Bronchial epithelial cell (primary cell): ENCODE measurements at regions not wholly inside any gene's neighbourhood (a gene's known extent, or its start where the extent isn't known, plus 50 kb on each side); places are given as distances from the start of the nearest gene placed in this dataset.

Experiments
- DNase-seq: peaks from one replicate; pipeline ENCODE4 v3.0.0-alpha.2; 2010; ENCODE audit warnings: low read depth
- FAIRE-seq: peaks from 2 replicates; lab custom pipeline; 2011; peaks lifted over from hg19 to GRCh38; lab: Jason Lieb, UNC
- H3K27me3 ChIP-seq: 2 replicates; pipeline ENCODE4 v1.5.1; 2011; ENCODE audit warnings: low read length; ENCODE audit not compliant: control insufficient read depth, insufficient read depth
- H3K36me3 ChIP-seq: 2 replicates; pipeline ENCODE4 v1.5.1; 2011; ENCODE audit warnings: low read length; ENCODE audit not compliant: control insufficient read depth, insufficient read depth
- H3K4me3 ChIP-seq: 2 replicates; pipeline ENCODE4 v1.5.1; 2011; ENCODE audit warnings: mild to moderate bottlenecking, low read depth, low read length, control low read depth
- CTCF ChIP-seq: IDR thresholded peaks from 2 replicates; pipeline ENCODE4 v1.5.1; 2011; ENCODE audit warnings: mild to moderate bottlenecking, moderate library complexity, low read length, control low read depth, inconsistent platforms; ENCODE audit not compliant: insufficient read depth, severe bottlenecking

- Histone ChIP-seq H3K36me3 (no peaks in the 10 kb centered on the region), H3K4me3 (no peak overlapping the region), H3K27me3 (no peaks in the 10 kb centered on the region)
- TF ChIP-seq CTCF, result no peak
- no peak for FAIRE-seq
- no peak for DNase-seq
Measured at GRCh38 chr1:98101364-98101763, 180.5 kb upstream of the DPYD start.

GRCh38 chr1:98099501-98099900, 178.7 kb upstream of the DPYD start:
- H3K36me3 ChIP-seq, result no peaks in the 10 kb centered on the region
- no peaks in the 10 kb centered on the region for H3K27me3 ChIP-seq
- H3K4me3 ChIP-seq, result no peak overlapping the region
- no peak for FAIRE-seq
- DNase-seq, result no peak
- no peak for TF ChIP-seq CTCF

- Histone ChIP-seq H3K27me3 (no peaks in the 10 kb centered on the region), H3K4me3 (no peak overlapping the region), H3K36me3 (no peaks in the 10 kb centered on the region)
- no peak for TF ChIP-seq CTCF
- FAIRE-seq, result no peak
- DNase-seq, result no peak
Measured at GRCh38 chr1:98098473-98098872, 177.6 kb upstream of the DPYD start.

- FAIRE-seq, result no peak
- no peak for DNase-seq
Measured at GRCh38 chr1:98090351-98090750, 169.5 kb upstream of the DPYD start.

GRCh38 chr1:98088381-98088780, 167.5 kb upstream of the DPYD start:
- no peak for FAIRE-seq

More at GRCh38 chr1:98090351-98090750, 169.5 kb upstream of the DPYD start:
- Histone ChIP-seq H3K36me3 (no peaks in the 10 kb centered on the region), H3K27me3 (no peaks in the 10 kb centered on the region), H3K4me3 (no peak overlapping the region)
- no peak for TF ChIP-seq CTCF

More at GRCh38 chr1:98088381-98088780, 167.5 kb upstream of the DPYD start:
- Histone ChIP-seq H3K4me3 (no peak overlapping the region), H3K36me3 (no peaks in the 10 kb centered on the region), H3K27me3 (no peaks in the 10 kb centered on the region)
- no peak for TF ChIP-seq CTCF
- DNase-seq, result no peak
